Stomach (tissue), 8 donors: ENCODE measurements at regions not wholly inside any gene's neighbourhood (a gene's known extent, or its start where the extent isn't known, plus 50 kb on each side); places are given as distances from the start of the nearest gene placed in this dataset.
A peak's percentile ranks its signal among the peaks of the same experiment; 100 is the strongest.

ENCODE experiments used
- DNase-seq, 2 donors: peaks; one replicate each; pipeline versions ENCODE4 v3.0.0 to v3.0.0-alpha.2; 2013 to 2019
- H3K27ac ChIP-seq, 5 donors: fragments of 200-600 bp in 4 of 5; sonication (generic) in 4 of 5; one replicate each; pipeline ENCODE4 v1.5.1; 2013 to 2019; ENCODE audit warnings: mild to moderate bottlenecking in 1 of 5, moderate library complexity in 1 of 5
- H3K27me3 ChIP-seq, 3 donors: fragments of 200-600 bp; sonication (generic); one replicate each; pipeline ENCODE4 v1.5.1; 2017 to 2019; ENCODE audit warnings: mixed run types in 1 of 3
- H3K36me3 ChIP-seq, 4 donors: fragments of 200-600 bp; sonication (generic); 1 replicate in 3 of 4; 2 replicates in 1 of 4; pipeline ENCODE4 v1.5.1; 2016 to 2019
- H3K4me1 ChIP-seq, 4 donors: fragments of 200-600 bp; sonication (generic); one replicate each; pipeline ENCODE4 v1.5.1; 2016 to 2019
- H3K4me3 ChIP-seq, 4 donors: fragments of 200-600 bp; sonication (generic) in 3 of 4; one replicate each; pipeline ENCODE4 v1.5.1; 2016 to 2019; ENCODE audit warnings: mild to moderate bottlenecking in 1 of 4
- H3K9me3 ChIP-seq, 4 donors: fragments of 200-600 bp; sonication (generic); one replicate each; pipeline ENCODE4 v1.5.1; 2016 to 2019
- EP300 ChIP-seq: sonication (generic); formaldehyde crosslinking; IDR thresholded peaks from one replicate; pipeline ENCODE4 v1.6.1; 2017; ENCODE audit warnings: antibody characterized with exemption
- POLR2A ChIP-seq, 4 donors: fragments of 450-650 bp; IDR thresholded peaks; one replicate each; pipeline ENCODE4 v1.6.1; 2016; ENCODE audit warnings: antibody characterized with exemption in 4 of 4, control low read depth in 2 of 4, mild to moderate bottlenecking in 1 of 4, moderate library complexity in 1 of 4
- POLR2AphosphoS5 ChIP-seq, 3 donors: sonication (generic); formaldehyde crosslinking; IDR thresholded peaks; one replicate each; pipeline ENCODE4 v1.6.1; 2016; ENCODE audit warnings: antibody characterized with exemption in 3 of 3
- WGBS, 5 donors: extraction: QIAGEN DNeasy Blood & Tissue Kit in 3 of 5; methylation state at CpG; one replicate each; pipeline versions ENCODE4 v1.1.5 to v1.1.7; 2013 to 2018; 5-methylcytosine and 5-hydroxymethylcytosine counted together
- intact Hi-C: fragments of 100-400 bp; cut with DNase I; formaldehyde crosslinking; loops from one replicate; pipeline ENCODE4 v1.15.1; 2023; ENCODE audit warnings: low total_unique reads
- TF ChIP-seq, protein P1 (sequence below), 7 experiments: fragments of 450-650 bp in 4 of 7; fragments of 200-600 bp in 3 of 7; sonication (generic) in 3 of 7; IDR thresholded peaks; one replicate each; pipeline ENCODE4 v1.5.1; 2016 to 2019; ENCODE audit warnings: antibody characterized with exemption in 7 of 7, control low read depth in 2 of 7, mild to moderate bottlenecking in 1 of 7
- donor health status: healthy with polysubstance abuse.
- donor health status: Bipolar disorder and iron deficiency.
- donor health status: healthy.

DNA sequence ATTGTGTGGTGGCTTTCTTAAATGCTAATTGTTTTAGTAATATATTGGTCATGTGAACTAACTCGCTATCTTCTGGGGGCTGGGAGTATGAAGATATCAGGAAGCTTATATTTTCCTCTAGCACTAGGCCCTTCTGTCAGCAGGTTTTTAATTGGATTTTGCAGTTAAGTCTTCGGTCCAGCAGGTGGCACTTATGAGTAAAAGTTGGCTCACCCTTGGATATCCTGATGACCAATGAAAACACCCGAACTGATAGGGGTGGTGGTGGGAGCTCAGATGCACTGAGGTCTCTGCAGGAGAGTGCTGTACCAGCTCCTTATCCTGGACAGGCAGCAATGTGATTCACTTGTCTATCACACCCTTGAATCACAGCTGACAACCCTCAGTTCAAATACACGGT is 1365.8 kb upstream of the DIAPH2 start:
- Histone ChIP-seq H3K9me3 (no peaks in the 10 kb centered on the region), H3K27ac (no peak overlapping the region), H3K4me3 (no peak overlapping the region), H3K4me1 (no peaks in the 10 kb centered on the region), H3K36me3 (no peaks in the 10 kb centered on the region), H3K27me3 (no peaks in the 10 kb centered on the region)
- DNase-seq: peak in 1 of 2 donors; percentile 9
- intact Hi-C loops: no loop called here
- WGBS, 5 donors: 33 to 53% (median 47%) methylated on average over 4 of the region's 4 CpGs
- TF ChIP-seq POLR2A (IDR thresholded peaks at IDR 0.05) (no peak), EP300 (no peak), POLR2AphosphoS5 (IDR thresholded peaks at IDR 0.05) (no peak)
- TF ChIP-seq, protein P1, sequence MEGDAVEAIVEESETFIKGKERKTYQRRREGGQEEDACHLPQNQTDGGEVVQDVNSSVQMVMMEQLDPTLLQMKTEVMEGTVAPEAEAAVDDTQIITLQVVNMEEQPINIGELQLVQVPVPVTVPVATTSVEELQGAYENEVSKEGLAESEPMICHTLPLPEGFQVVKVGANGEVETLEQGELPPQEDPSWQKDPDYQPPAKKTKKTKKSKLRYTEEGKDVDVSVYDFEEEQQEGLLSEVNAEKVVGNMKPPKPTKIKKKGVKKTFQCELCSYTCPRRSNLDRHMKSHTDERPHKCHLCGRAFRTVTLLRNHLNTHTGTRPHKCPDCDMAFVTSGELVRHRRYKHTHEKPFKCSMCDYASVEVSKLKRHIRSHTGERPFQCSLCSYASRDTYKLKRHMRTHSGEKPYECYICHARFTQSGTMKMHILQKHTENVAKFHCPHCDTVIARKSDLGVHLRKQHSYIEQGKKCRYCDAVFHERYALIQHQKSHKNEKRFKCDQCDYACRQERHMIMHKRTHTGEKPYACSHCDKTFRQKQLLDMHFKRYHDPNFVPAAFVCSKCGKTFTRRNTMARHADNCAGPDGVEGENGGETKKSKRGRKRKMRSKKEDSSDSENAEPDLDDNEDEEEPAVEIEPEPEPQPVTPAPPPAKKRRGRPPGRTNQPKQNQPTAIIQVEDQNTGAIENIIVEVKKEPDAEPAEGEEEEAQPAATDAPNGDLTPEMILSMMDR (IDR thresholded peaks at IDR 0.05): no peak

DNA sequence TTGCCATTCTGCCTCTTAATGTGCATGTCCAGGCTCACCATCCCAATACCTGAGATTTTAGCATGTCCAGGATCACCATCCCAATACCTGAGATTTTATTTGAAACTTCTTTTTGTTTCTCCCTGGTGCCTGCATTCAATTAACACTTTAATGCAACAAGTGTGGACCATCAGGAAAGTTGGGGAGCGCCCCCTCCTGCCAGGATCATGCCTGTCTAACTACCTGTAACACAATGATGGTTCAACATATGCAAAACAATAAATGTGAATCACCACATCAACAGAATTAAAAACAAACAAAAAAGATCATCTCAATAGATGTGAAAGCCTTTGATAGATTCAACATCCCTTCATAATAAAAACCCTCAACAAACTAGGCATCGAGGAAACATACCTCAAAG is 1359.5 kb upstream of the DIAPH2 start:
- Histone ChIP-seq H3K27ac (no peak overlapping the region), H3K36me3 (no peaks in the 10 kb centered on the region), H3K27me3 (no peaks in the 10 kb centered on the region), H3K9me3 (peaks cover 0 to 9% (median 3%) of the 10 kb centered on the region in 4 donors), H3K4me3 (no peak overlapping the region), H3K4me1 (no peaks in the 10 kb centered on the region)
- TF ChIP-seq POLR2A (IDR thresholded peaks at IDR 0.05): no peak
- no peak for TF ChIP-seq POLR2AphosphoS5 (IDR thresholded peaks at IDR 0.05)
- TF ChIP-seq, protein P1 (IDR thresholded peaks at IDR 0.05): no peak
- no peak for TF ChIP-seq EP300
- 36 to 57% (median 41%) methylated on average over 2 of the region's 2 CpGs for WGBS, 5 donors
- intact Hi-C loops: no loop called here
- no peak for DNase-seq

DNA sequence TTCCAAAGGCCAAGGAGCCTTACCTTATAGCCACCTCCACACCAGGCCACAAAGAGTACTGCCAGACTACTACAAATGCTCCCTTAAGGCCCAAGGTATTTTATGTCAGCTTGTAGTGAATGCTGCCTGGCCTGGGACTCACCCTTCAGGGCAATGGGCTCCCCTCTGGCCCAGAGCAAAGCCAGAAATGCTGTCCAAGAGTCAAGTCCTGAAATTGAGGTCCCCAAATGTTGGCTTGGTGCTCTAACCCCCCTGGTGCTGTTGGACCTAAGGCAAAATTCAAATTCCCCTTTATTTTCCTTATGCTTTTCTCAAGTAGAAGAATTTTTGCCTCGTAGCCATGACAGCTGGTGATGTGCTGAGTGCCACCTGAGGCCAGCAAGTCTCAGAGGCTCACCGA is 1354.3 kb upstream of the DIAPH2 start:
- no peaks in the 10 kb centered on the region for H3K27me3 ChIP-seq
- DNase-seq: no peak
- no peaks in the 10 kb centered on the region for H3K36me3 ChIP-seq
- H3K4me3 ChIP-seq: no peak overlapping the region
- H3K27ac ChIP-seq: no peak overlapping the region
- WGBS, 5 donors: 56 to 82% (median 74%) methylated on average over 2 of the region's 2 CpGs
- H3K9me3 ChIP-seq: peaks cover 0 to 9% (median 3%) of the 10 kb centered on the region in 4 donors
- intact Hi-C loops: no loop called here
- no peaks in the 10 kb centered on the region for H3K4me1 ChIP-seq
- TF ChIP-seq POLR2AphosphoS5 (IDR thresholded peaks at IDR 0.05) (no peak), POLR2A (IDR thresholded peaks at IDR 0.05) (no peak), EP300 (no peak)
- TF ChIP-seq, protein P1 (IDR thresholded peaks at IDR 0.05): no peak

DNA sequence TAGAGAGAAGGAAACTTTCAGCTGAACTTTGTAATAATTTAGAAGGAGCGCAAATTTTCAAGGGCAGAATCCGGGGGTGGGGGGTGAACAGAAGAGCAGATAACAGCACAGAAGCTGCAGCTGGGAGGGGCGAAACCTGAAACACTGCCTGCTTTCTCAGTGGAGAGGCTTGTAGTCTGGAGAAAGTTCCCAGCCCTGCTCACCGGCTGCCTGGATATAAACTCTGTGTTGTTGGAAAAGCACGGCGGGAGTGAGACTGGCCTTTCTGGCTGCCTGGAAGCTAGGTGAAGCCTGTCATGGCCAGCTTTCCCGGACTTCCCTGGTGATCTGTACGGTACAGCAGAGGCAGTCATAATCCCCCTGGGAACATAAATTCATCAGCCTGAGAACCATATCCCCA is 1352.1 kb upstream of the DIAPH2 start:
- intact Hi-C loops: no loop called here
- H3K4me1 ChIP-seq: no peaks in the 10 kb centered on the region
- DNase-seq: peak in 1 of 2 donors; percentile 4
- WGBS, 5 donors: 16 to 36% (median 27%) methylated on average over 5 to 8 of the region's 8 CpGs
- H3K9me3 ChIP-seq: peaks cover 0 to 6% (median under 1%) of the 10 kb centered on the region in 4 donors
- H3K36me3 ChIP-seq: no peaks in the 10 kb centered on the region
- TF ChIP-seq POLR2AphosphoS5 (IDR thresholded peaks at IDR 0.05): no peak
- no peaks in the 10 kb centered on the region for H3K27me3 ChIP-seq
- no peak overlapping the region for H3K27ac ChIP-seq
- H3K4me3 ChIP-seq: no peak overlapping the region

DNA sequence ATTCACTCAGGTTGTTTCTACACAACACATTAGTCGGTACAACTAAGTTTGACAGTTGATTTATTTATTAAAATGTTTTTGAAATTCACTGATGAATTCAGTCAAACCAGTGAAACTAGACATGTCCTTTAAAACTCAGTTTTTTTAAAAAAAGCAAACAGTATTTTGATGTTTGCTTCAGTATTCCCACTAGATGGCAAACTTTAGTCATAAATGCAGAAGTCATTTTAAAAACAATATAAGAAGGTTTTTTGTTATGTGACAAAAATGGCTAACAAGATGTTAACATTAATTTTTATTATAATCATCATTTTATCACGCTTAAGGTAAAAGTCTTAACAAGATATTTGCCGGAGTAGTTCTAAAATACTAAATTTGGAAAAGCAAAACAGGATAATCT is 1337.8 kb upstream of the DIAPH2 start:
- intact Hi-C loops: no loop called here
- H3K4me1 ChIP-seq: no peaks in the 10 kb centered on the region
- H3K27ac ChIP-seq: no peak overlapping the region
- no peaks in the 10 kb centered on the region for H3K36me3 ChIP-seq
- H3K9me3 ChIP-seq: no peaks in the 10 kb centered on the region
- H3K4me3 ChIP-seq: no peak overlapping the region
- no peaks in the 10 kb centered on the region for H3K27me3 ChIP-seq
- WGBS, 5 donors: 48 to 59% (median 51%) methylated on average over 3 of the region's 3 CpGs
- TF ChIP-seq, protein P1 (IDR thresholded peaks at IDR 0.05): no peak
- TF ChIP-seq EP300: no peak
- no peak for TF ChIP-seq POLR2AphosphoS5 (IDR thresholded peaks at IDR 0.05)
- no peak for TF ChIP-seq POLR2A (IDR thresholded peaks at IDR 0.05)
- DNase-seq: peak in 1 of 2 donors; percentile 3
